HepG2 (cell line): ENCODE measurements at regions not wholly inside any gene's neighbourhood (a gene's known extent, or its start where the extent isn't known, plus 50 kb on each side); places are given as distances from the start of the nearest gene placed in this dataset.
A peak's percentile ranks its signal among the peaks of the same experiment; 100 is the strongest.

Experiments
- ARID5B ChIP-seq: IDR thresholded peaks from 2 replicates; pipeline ENCODE4 v1.4.0; 2020; ENCODE audit warnings: mild to moderate bottlenecking, missing genetic modification reagents
- MTA1 ChIP-seq: sonication (generic); formaldehyde crosslinking; IDR thresholded peaks from 2 replicates; pipeline ENCODE4 v1.4.0; 2020; ENCODE audit warnings: missing genetic modification reagents, mild to moderate bottlenecking, borderline replicate concordance
- NCOR1 ChIP-seq: fragments of 200-600 bp; sonication (generic); IDR thresholded peaks from 2 replicates; pipeline ENCODE4 v1.7.0; 2017; ENCODE audit warnings: antibody characterized with exemption, low read length, borderline replicate concordance
- RXRB ChIP-seq: IDR thresholded peaks from 2 replicates; pipeline ENCODE4 v1.6.1; 2016; ENCODE audit warnings: borderline replicate concordance, missing genetic modification reagents, missing compliant biosample characterization
- SALL1 ChIP-seq: sonication (generic); formaldehyde crosslinking; IDR thresholded peaks from 2 replicates; pipeline ENCODE4 v1.8.0; 2022; ENCODE audit warnings: mild to moderate bottlenecking, missing genetic modification reagents
- STAG1 ChIP-seq: sonication (generic); formaldehyde crosslinking; IDR thresholded peaks from 2 replicates; pipeline ENCODE4 v1.4.0; 2020; ENCODE audit warnings: missing genetic modification reagents
- TEAD3 ChIP-seq: optimal IDR thresholded peaks from 2 replicates; pipeline ENCODE3; 2016; ENCODE audit warnings: borderline replicate concordance
- THAP9 ChIP-seq: sonication (generic); formaldehyde crosslinking; IDR thresholded peaks from 2 replicates; pipeline ENCODE4; 2020; ENCODE audit warnings: missing genetic modification reagents, mild to moderate bottlenecking, borderline replicate concordance
- THRA ChIP-seq: sonication (generic); formaldehyde crosslinking; IDR thresholded peaks from 2 replicates; pipeline ENCODE4 v1.4.0; 2020; ENCODE audit warnings: missing genetic modification reagents, borderline replicate concordance
- ZBTB38 ChIP-seq: sonication (generic); formaldehyde crosslinking; IDR thresholded peaks from 2 replicates; pipeline ENCODE4 v1.5.1; 2020; ENCODE audit warnings: mild to moderate bottlenecking, missing genetic modification reagents
- ZBTB4 ChIP-seq: sonication (generic); formaldehyde crosslinking; IDR thresholded peaks from 2 replicates; pipeline ENCODE4 v1.4.0; 2020; ENCODE audit warnings: missing genetic modification reagents, mild to moderate bottlenecking, borderline replicate concordance
- ZNF101 ChIP-seq: sonication (generic); formaldehyde crosslinking; IDR thresholded peaks from 2 replicates; pipeline ENCODE4 v1.4.0; 2020; ENCODE audit warnings: mild to moderate bottlenecking, low read depth, missing genetic modification reagents, borderline replicate concordance
- ZNF574 ChIP-seq: sonication (generic); formaldehyde crosslinking; IDR thresholded peaks from 2 replicates; pipeline ENCODE4 v1.4.0; 2020; ENCODE audit warnings: missing genetic modification reagents

DNA sequence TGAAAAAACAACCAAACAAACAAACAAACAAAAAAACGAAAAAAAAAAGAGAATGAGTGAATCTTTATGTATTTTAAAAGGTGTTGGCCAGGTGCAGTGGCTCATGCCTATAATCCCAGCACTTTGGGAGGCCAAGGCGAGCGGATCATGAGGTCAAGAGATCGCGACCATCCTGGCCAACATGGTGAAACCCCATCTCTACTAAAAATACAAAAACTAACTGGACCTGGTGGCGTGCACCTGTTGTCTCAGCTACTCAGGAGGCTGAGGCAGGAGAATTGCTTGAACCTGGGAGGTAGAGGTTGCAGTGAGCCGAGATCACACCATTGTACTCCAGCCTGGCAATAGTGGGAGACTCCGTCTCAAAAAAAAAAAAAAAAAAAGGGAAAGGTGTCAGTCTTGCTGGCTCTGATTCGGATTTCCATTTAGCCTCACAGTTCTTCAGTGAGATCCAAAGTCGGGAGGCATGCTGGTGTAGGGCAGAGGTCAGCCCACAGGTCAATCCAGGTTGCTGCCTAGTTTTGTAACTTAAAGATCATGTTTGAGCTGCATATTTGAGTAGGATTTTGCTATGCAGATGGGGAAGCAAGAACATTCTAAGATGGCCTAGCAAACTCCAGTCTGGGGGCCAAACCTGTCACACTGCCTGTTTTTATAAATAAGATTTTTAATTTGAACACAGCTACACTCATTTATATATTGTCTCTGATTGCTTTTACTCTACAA, 179.6 kb upstream of the ZNF217 start (continued):
- TF ChIP-seq ZBTB38 (CRISPR knock-in tag): peak; percentile 70; the same call in 1 of the 2 replicates
- TF ChIP-seq SALL1: peak; percentile 89
- TF ChIP-seq ZNF101: 0 out of 2 replicates have a peak, but pooled peaks have one; percentile 29
- peak; percentile 70; the same call in 1 of the 2 replicates for TF ChIP-seq NCOR1
- 0 out of 2 replicates have a peak, but pooled peaks have one; percentile 21 for TF ChIP-seq MTA1 (CRISPR knock-in tag)
- TF ChIP-seq ZNF574 (CRISPR knock-in tag): 0 out of 2 replicates have a peak, but pooled peaks have one; percentile 26
- TF ChIP-seq RXRB (CRISPR knock-in tag): peak; percentile 93
- TF ChIP-seq STAG1 (CRISPR knock-in tag): peak; percentile 1; the same call in 1 of the 2 replicates
- peak; percentile 72 for TF ChIP-seq TEAD3 (CRISPR knock-in tag)
- TF ChIP-seq ZBTB4 (CRISPR knock-in tag): peak; percentile 85; the same call in 1 of the 2 replicates
- peak; percentile 68 for TF ChIP-seq ARID5B
- peak; percentile 98; the same call in 1 of the 2 replicates for TF ChIP-seq THRA
- TF ChIP-seq THAP9 (CRISPR knock-in tag): 0 out of 2 replicates have a peak, but pooled peaks have one; percentile 51
